ENCODE measurements at regions not wholly inside any gene's neighbourhood (a gene's known extent, or its start where the extent isn't known, plus 50 kb on each side); places are given as distances from the start of the nearest gene placed in this dataset.
A peak's percentile ranks its signal among the peaks of the same experiment; 100 is the strongest.
"Not testable (repeated sequence)": the region's sequence is repeated elsewhere in the genome, so short reads cannot be mapped to it uniquely, and the experiment has no call there.

GRCh38 chr1:224028802-224029201 is 85.1 kb upstream of the FBXO28 start:
- DNase-seq (ENCODE audit: low spot score) = not testable (repeated sequence)

- DNase-seq (ENCODE audit: low spot score) = not testable (repeated sequence)
Measured at GRCh38 chr1:224023122-224023521, 90.8 kb upstream of the FBXO28 start.

GRCh38 chr1:224022249-224022970 is 91.5 kb upstream of the FBXO28 start:
- not testable (repeated sequence) for DNase-seq (ENCODE audit: low spot score)

GRCh38 chr1:224019866-224020265 is 94.0 kb upstream of the FBXO28 start:
- DNase-seq (ENCODE audit: low spot score) = not testable (repeated sequence)

- DNase-seq (ENCODE audit: low spot score) = not testable (repeated sequence)
Measured at GRCh38 chr1:224015782-224016181, 98.1 kb upstream of the FBXO28 start.

GRCh38 chr1:224014330-224014649 is 99.6 kb upstream of the FBXO28 start:
- DNase-seq (ENCODE audit: low spot score) = no peak

- DNase-seq (ENCODE audit: low spot score) = not testable (repeated sequence)
Measured at GRCh38 chr1:224013626-224014329, 100.1 kb upstream of the FBXO28 start.

GRCh38 chr1:224012807-224013434 is 101.0 kb upstream of the FBXO28 start:
- DNase-seq (ENCODE audit: low spot score) = not testable (repeated sequence)

- not testable (repeated sequence) for DNase-seq (ENCODE audit: low spot score)
Measured at GRCh38 chr1:224012162-224012561, 101.7 kb upstream of the FBXO28 start.

GRCh38 chr1:224011751-224012150 is 102.2 kb upstream of the FBXO28 start:
- DNase-seq (ENCODE audit: low spot score) = not testable (repeated sequence)

- not testable (repeated sequence) for DNase-seq (ENCODE audit: low spot score)
Measured at GRCh38 chr1:224011153-224011552, 102.8 kb upstream of the FBXO28 start.

- not testable (repeated sequence) for DNase-seq (ENCODE audit: low spot score)
Measured at GRCh38 chr1:224005973-224006372, 107.9 kb upstream of the FBXO28 start.

GRCh38 chr1:224004552-224005315 is 109.2 kb upstream of the FBXO28 start:
- peak; percentile 73 for DNase-seq (ENCODE audit: low spot score)

- not testable (repeated sequence) for DNase-seq (ENCODE audit: low spot score)
Measured at GRCh38 chr1:224003896-224004295, 110.0 kb upstream of the FBXO28 start.

GRCh38 chr1:224001757-224002156 is 112.2 kb upstream of the FBXO28 start:
- not testable (repeated sequence) for DNase-seq (ENCODE audit: low spot score)

- not testable (repeated sequence) for DNase-seq (ENCODE audit: low spot score)
Measured at GRCh38 chr1:223999761-224000160, 114.2 kb upstream of the FBXO28 start.

GRCh38 chr1:223998676-223999455 is 115.0 kb upstream of the FBXO28 start:
- DNase-seq (ENCODE audit: low spot score) = not testable (repeated sequence)

GRCh38 chr1:223996376-223996775 is 117.5 kb upstream of the FBXO28 start:
- DNase-seq (ENCODE audit: low spot score) = not testable (repeated sequence)

GRCh38 chr1:223992456-223993246 is 121.3 kb upstream of the FBXO28 start:
- DNase-seq (ENCODE audit: low spot score) = peak; percentile 99

GRCh38 chr1:223991297-223991857 is 122.5 kb upstream of the FBXO28 start:
- not testable (repeated sequence) for DNase-seq (ENCODE audit: low spot score)

Data from hematopoietic multipotent progenitor cell treated with erythropoietin and hydrocortisone succinate and interleukin-3 and kit ligand, for 15 days (in vitro differentiated cells).